Skin epidermis (tissue), 12 donors: ENCODE measurements at regions not wholly inside any gene's neighbourhood (a gene's known extent, or its start where the extent isn't known, plus 50 kb on each side); places are given as distances from the start of the nearest gene placed in this dataset.
A peak's percentile ranks its signal among the peaks of the same experiment; 100 is the strongest.
"Not testable (repeated sequence)": the region's sequence is repeated elsewhere in the genome, so short reads cannot be mapped to it uniquely, and the experiment has no call there.

Source experiments
- H3K27ac ChIP-seq, 21 experiments: fragments of 200-600 bp; sonication (generic) in 11 of 21; one replicate each; pipeline ENCODE4 v1.5.0; 2020; ENCODE audit warnings: mild to moderate bottlenecking in 3 of 21, inconsistent platforms in 2 of 21, moderate library complexity in 2 of 21
- H3K4me3 ChIP-seq, 7 experiments: fragments of 200-600 bp; sonication (generic) in 2 of 7; one replicate each; pipeline ENCODE4 v1.5.0; 2020; ENCODE audit warnings: inconsistent platforms in 2 of 7, mild to moderate bottlenecking in 2 of 7, moderate library complexity in 1 of 7

- peak overlapping the region in 4 of 21 experiments; percentile 26 to 59 (median 42) for H3K27ac ChIP-seq
- H3K4me3 ChIP-seq = not testable (repeated sequence)
Measured at GRCh38 chr20:1730981-1731711, 73.6 kb upstream of the SIRPG start.

GRCh38 chr20:1727303-1727702 lies 69.7 kb upstream of the SIRPG start:
- not testable (repeated sequence) for H3K4me3 ChIP-seq, H3K27ac ChIP-seq

- H3K4me3 ChIP-seq = no peak overlapping the region
- no peak overlapping the region for H3K27ac ChIP-seq
Measured at GRCh38 chr20:1724901-1725300, 67.3 kb upstream of the SIRPG start.

GRCh38 chr20:1722513-1723050 lies 65.0 kb upstream of the SIRPG start:
- H3K4me3 ChIP-seq = no peak overlapping the region
- no peak overlapping the region for H3K27ac ChIP-seq

- no peak overlapping the region for H3K4me3 ChIP-seq
- no peak overlapping the region for H3K27ac ChIP-seq
Measured at GRCh38 chr20:1721687-1722512, 64.3 kb upstream of the SIRPG start.

- Histone ChIP-seq H3K27ac (no peak overlapping the region), H3K4me3 (no peak overlapping the region)
Measured at GRCh38 chr20:1720845-1721475, 63.4 kb upstream of the SIRPG start.

- H3K27ac ChIP-seq = peak overlapping the region in 1 of 21 experiments; percentile 56
- no peak overlapping the region for H3K4me3 ChIP-seq
Measured at GRCh38 chr20:1720226-1720625, 62.6 kb upstream of the SIRPG start.

GRCh38 chr20:1718604-1719384 lies 61.2 kb upstream of the SIRPG start:
- Histone ChIP-seq H3K27ac (peak overlapping the region in 2 of 21 experiments; percentile 10 to 56), H3K4me3 (no peak overlapping the region)

- Histone ChIP-seq H3K27ac (no peak overlapping the region), H3K4me3 (no peak overlapping the region)
Measured at GRCh38 chr20:1712634-1713624, 55.4 kb upstream of the SIRPG start.

- no peak overlapping the region for H3K4me3 ChIP-seq
- H3K27ac ChIP-seq = no peak overlapping the region
Measured at GRCh38 chr20:1711826-1712601, 54.4 kb upstream of the SIRPG start.

- Histone ChIP-seq H3K4me3 (no peak overlapping the region), H3K27ac (no peak overlapping the region)
Measured at GRCh38 chr20:1711266-1711665, 53.7 kb upstream of the SIRPG start.

- no peak overlapping the region for H3K4me3 ChIP-seq
- no peak overlapping the region for H3K27ac ChIP-seq
Measured at GRCh38 chr20:1710484-1710883, 52.9 kb upstream of the SIRPG start.

GRCh38 chr20:1707588-1708449 lies 50.2 kb upstream of the SIRPG start:
- no peak overlapping the region for H3K4me3 ChIP-seq

More at GRCh38 chr20:1707588-1708449, 50.2 kb upstream of the SIRPG start:
- no peak overlapping the region for H3K27ac ChIP-seq
